CD4-positive, alpha-beta T cell (primary cell): ENCODE measurements at regions not wholly inside any gene's neighbourhood (a gene's known extent, or its start where the extent isn't known, plus 50 kb on each side); places are given as distances from the start of the nearest gene placed in this dataset.

Source experiments
- ATAC-seq: fragments of 200-7000 bp; cut with Tn5 transposase; one replicate; pipeline ENCODE4 v1.10.0; 2022; ENCODE audit warnings: mild to moderate bottlenecking; ENCODE audit not compliant: poor library complexity
- CTCF ChIA-PET: fragments of 350-600 bp; sonication (Branson Sonifier 250); formaldehyde crosslinking; loops from one replicate; lab custom pipeline; 2021; ENCODE audit warnings: antibody characterized with exemption, inconsistent platforms; lab: Charles Lee
- POLR2A ChIA-PET: fragments of 350-600 bp; sonication (Branson Sonifier 250); formaldehyde crosslinking; loops from one replicate; lab custom pipeline; 2021; ENCODE audit warnings: antibody characterized with exemption, inconsistent platforms; lab: Charles Lee
- DNase-seq, 14 experiments: peaks; one replicate each; pipeline ENCODE4 v3.0.0-alpha.2; 2013 to 2020; ENCODE audit warnings: mixed read lengths in 2 of 14
- H3K27ac ChIP-seq, 2 donors: one replicate each; pipeline versions ENCODE4 v1.5.1 to v1.7.0; 2013; ENCODE audit warnings: low read length in 2 of 2, low read depth in 1 of 2, mild to moderate bottlenecking in 1 of 2
- H3K27me3 ChIP-seq, 2 experiments: 1 replicate in 1 of 2; 2 replicates in 1 of 2; pipeline versions ENCODE4 v1.6.1 to v1.7.0; 2013; ENCODE audit warnings: low read length in 2 of 2, control low read depth in 1 of 2, mild to moderate bottlenecking in 1 of 2, moderate library complexity in 1 of 2; ENCODE audit not compliant: insufficient read depth in 2 of 2, control insufficient read depth in 1 of 2
- H3K36me3 ChIP-seq: one replicate; pipeline ENCODE4 v1.6.1; 2013; ENCODE audit warnings: low read length, control low read depth; ENCODE audit not compliant: insufficient read depth
- H3K4me1 ChIP-seq: one replicate; pipeline ENCODE4 v1.6.1; 2013; ENCODE audit warnings: low read length, control low read depth; ENCODE audit not compliant: insufficient read depth
- H3K4me3 ChIP-seq: one replicate; pipeline ENCODE4 v1.5.1; 2013; ENCODE audit warnings: mild to moderate bottlenecking, low read length, moderate library complexity
- H3K9me3 ChIP-seq, 2 experiments: 1 replicate in 1 of 2; 2 replicates in 1 of 2; pipeline versions ENCODE4 v1.6.1 to v1.7.0; 2013; ENCODE audit warnings: low read length in 2 of 2, mild to moderate bottlenecking in 2 of 2, control low read depth in 1 of 2, moderate library complexity in 1 of 2; ENCODE audit not compliant: control insufficient read depth in 1 of 2, insufficient read depth in 1 of 2
- H3K27ac Mint-ChIP-seq: one replicate; pipeline ENCODE4 v1.8.0; 2020; ENCODE audit warnings: mixed read lengths
- H3K27me3 Mint-ChIP-seq: one replicate; pipeline ENCODE4 v1.8.0; 2021; ENCODE audit warnings: mixed read lengths
- H3K36me3 Mint-ChIP-seq: one replicate; pipeline ENCODE4 v1.8.0; 2021; ENCODE audit warnings: low read depth, mixed read lengths
- H3K4me1 Mint-ChIP-seq: one replicate; pipeline ENCODE4 v1.8.0; 2021; ENCODE audit warnings: low read depth, mixed read lengths
- H3K4me3 Mint-ChIP-seq: one replicate; pipeline ENCODE4 v1.8.0; 2020; ENCODE audit warnings: mild to moderate bottlenecking, mixed read lengths
- H3K9me3 Mint-ChIP-seq: one replicate; pipeline ENCODE4 v1.8.0; 2020; ENCODE audit warnings: mixed read lengths
- intact Hi-C, 2 experiments: fragments of 100-400 bp; cut with DNase I in 1 of 2; cut with micrococcal nuclease in 1 of 2; formaldehyde crosslinking; loops; one replicate each; pipeline versions ENCODE4 v1.15.1 to v1.9.0; 2023 to 2025; cut with DNase I, micrococcal nuclease
- TF ChIP-seq, protein P1 (sequence below): fragments of 200-600 bp; IDR thresholded peaks from one replicate; pipeline ENCODE4 v1.8.0; 2022; ENCODE audit warnings: antibody characterized with exemption, mild to moderate bottlenecking

DNA sequence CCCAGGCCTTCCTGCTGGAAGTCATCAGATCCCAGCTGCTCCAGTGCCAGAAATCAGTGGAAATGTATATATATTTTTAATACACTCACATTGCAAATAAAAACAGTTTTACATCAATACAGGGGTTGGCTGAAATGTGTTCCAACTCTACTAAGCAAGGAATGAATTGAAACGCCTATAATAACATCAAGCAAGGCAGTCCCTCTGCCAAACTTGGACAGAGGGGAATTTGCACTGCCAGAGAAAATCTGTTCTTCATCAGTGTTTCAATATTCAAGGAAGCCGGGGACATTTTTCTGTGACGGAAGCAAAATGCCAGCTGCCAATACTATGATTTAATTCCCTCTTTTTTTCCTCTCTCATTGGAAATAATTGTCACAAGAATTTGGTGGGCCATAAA, 335.3 kb downstream of the TNS1 start:
- Mint-ChIP-seq H3K9me3 (no peaks in the 10 kb centered on the region), H3K27ac (no peak overlapping the region), H3K4me1 (no peaks in the 10 kb centered on the region), H3K27me3 (no peaks in the 10 kb centered on the region), H3K4me3 (no peak overlapping the region), H3K36me3 (no peaks in the 10 kb centered on the region)
- no peaks in the 10 kb centered on the region for H3K27me3 ChIP-seq
- no peaks in the 10 kb centered on the region for H3K9me3 ChIP-seq
- ChIA-PET CTCF (no interaction called here), POLR2A (no interaction called here)
- TF ChIP-seq, protein P1, sequence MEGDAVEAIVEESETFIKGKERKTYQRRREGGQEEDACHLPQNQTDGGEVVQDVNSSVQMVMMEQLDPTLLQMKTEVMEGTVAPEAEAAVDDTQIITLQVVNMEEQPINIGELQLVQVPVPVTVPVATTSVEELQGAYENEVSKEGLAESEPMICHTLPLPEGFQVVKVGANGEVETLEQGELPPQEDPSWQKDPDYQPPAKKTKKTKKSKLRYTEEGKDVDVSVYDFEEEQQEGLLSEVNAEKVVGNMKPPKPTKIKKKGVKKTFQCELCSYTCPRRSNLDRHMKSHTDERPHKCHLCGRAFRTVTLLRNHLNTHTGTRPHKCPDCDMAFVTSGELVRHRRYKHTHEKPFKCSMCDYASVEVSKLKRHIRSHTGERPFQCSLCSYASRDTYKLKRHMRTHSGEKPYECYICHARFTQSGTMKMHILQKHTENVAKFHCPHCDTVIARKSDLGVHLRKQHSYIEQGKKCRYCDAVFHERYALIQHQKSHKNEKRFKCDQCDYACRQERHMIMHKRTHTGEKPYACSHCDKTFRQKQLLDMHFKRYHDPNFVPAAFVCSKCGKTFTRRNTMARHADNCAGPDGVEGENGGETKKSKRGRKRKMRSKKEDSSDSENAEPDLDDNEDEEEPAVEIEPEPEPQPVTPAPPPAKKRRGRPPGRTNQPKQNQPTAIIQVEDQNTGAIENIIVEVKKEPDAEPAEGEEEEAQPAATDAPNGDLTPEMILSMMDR: no peak
- intact Hi-C loops: no loop called here
- no peaks in the 10 kb centered on the region for H3K36me3 ChIP-seq
- no peak for DNase-seq
- ATAC-seq: no peak
- H3K4me3 ChIP-seq: no peak overlapping the region
- H3K27ac ChIP-seq: no peak overlapping the region
- no peaks in the 10 kb centered on the region for H3K4me1 ChIP-seq

DNA sequence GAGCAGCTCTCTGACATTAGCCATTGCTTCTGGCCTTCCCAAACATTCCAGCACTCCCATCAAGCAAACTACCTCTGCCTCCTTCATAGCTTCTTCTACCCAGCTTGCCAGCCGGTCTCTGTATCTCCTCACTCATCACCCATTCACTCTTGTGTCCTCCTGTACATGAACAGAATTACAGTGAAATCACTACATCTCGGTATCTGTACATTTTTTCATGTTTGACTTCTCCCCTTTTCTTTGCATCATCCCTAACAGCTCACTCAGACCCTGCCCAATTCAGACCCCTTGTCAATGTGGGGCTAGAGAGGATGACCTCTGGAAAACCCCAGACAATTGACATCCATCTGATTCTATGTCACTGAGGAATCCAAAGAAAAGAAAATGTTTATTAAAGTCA, 335.8 kb downstream of the TNS1 start:
- Mint-ChIP-seq H3K4me1 (no peaks in the 10 kb centered on the region), H3K27me3 (no peaks in the 10 kb centered on the region), H3K9me3 (no peaks in the 10 kb centered on the region), H3K36me3 (no peaks in the 10 kb centered on the region), H3K4me3 (no peak overlapping the region), H3K27ac (no peak overlapping the region)
- Histone ChIP-seq H3K4me1 (no peaks in the 10 kb centered on the region), H3K9me3 (no peaks in the 10 kb centered on the region), H3K4me3 (no peak overlapping the region), H3K36me3 (no peaks in the 10 kb centered on the region), H3K27me3 (no peaks in the 10 kb centered on the region), H3K27ac (no peak overlapping the region)
- ATAC-seq (no peak), DNase-seq (no peak)
- ChIA-PET POLR2A (no interaction called here), CTCF (no interaction called here)
- TF ChIP-seq, protein P1: no peak
- intact Hi-C loops: no loop called here

DNA sequence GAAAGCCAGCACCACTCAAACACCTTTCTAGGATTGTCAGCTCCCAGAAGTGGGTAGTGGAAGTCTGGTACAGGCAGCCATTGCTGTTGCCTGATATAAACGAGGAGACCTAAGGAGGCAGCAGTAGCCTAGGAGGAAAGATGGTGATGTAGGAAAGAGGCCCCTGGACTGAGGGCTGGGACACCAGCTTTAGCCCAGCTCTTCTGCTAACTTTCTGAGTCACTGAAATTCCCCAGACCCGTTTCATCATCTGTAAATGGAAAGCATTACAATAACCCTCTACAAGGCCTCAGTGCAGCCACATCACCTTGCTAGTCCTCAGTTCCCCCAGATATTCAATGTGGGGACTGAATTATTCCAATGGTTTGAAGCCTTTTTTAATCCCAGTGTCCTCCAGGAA, 336.5 kb downstream of the TNS1 start:
- H3K4me3 ChIP-seq: no peak overlapping the region
- DNase-seq: no peak
- no peaks in the 10 kb centered on the region for H3K9me3 ChIP-seq
- Mint-ChIP-seq H3K27me3 (no peaks in the 10 kb centered on the region), H3K36me3 (no peaks in the 10 kb centered on the region), H3K9me3 (no peaks in the 10 kb centered on the region), H3K27ac (no peak overlapping the region), H3K4me3 (no peak overlapping the region), H3K4me1 (peaks cover 6% of the 10 kb centered on the region)
- ATAC-seq: no peak
- ChIA-PET CTCF (no interaction called here), POLR2A (no interaction called here)
- no peaks in the 10 kb centered on the region for H3K4me1 ChIP-seq
- H3K27me3 ChIP-seq: no peaks in the 10 kb centered on the region
- no peak overlapping the region for H3K27ac ChIP-seq
- TF ChIP-seq, protein P1: no peak
- H3K36me3 ChIP-seq: no peaks in the 10 kb centered on the region
- intact Hi-C loops: no loop called here
